ENCODE measurements at regions not wholly inside any gene's neighbourhood (a gene's known extent, or its start where the extent isn't known, plus 50 kb on each side); places are given as distances from the start of the nearest gene placed in this dataset.
"Not testable (repeated sequence)": the region's sequence is repeated elsewhere in the genome, so short reads cannot be mapped to it uniquely, and the experiment has no call there.

DNA sequence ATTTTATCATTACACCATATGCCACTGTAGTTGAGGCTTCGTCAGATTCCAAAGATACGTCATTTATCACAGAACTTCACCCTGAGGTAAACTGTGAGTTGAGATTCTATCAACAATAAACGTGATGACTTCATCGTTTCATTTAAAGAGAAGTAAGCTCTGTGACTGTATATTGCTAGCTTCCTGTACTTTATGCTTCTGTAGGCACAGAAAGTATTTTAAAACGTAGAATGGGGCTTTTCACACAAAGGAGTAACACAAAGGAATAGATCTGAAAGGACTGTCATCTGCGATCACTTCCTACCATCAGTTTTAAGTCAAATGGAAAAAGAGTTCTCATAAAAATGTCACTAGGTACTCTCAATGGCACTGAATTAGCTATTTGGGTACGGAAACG, 234.4 kb upstream of the MCHR2 start:
- peaks cover 47% of the 10 kb centered on the region for H3K4me1 Mint-ChIP-seq (ENCODE audit: unreplicated experiment)
- no peaks in the 10 kb centered on the region for H3K27me3 Mint-ChIP-seq (ENCODE audit: unreplicated experiment)
- no peak for DNase-seq (ENCODE audit: extremely low spot score, unreplicated experiment)
- H3K4me3 Mint-ChIP-seq (ENCODE audit: unreplicated experiment): peak overlapping the region; percentile 71
- TF ChIP-seq, protein P1, sequence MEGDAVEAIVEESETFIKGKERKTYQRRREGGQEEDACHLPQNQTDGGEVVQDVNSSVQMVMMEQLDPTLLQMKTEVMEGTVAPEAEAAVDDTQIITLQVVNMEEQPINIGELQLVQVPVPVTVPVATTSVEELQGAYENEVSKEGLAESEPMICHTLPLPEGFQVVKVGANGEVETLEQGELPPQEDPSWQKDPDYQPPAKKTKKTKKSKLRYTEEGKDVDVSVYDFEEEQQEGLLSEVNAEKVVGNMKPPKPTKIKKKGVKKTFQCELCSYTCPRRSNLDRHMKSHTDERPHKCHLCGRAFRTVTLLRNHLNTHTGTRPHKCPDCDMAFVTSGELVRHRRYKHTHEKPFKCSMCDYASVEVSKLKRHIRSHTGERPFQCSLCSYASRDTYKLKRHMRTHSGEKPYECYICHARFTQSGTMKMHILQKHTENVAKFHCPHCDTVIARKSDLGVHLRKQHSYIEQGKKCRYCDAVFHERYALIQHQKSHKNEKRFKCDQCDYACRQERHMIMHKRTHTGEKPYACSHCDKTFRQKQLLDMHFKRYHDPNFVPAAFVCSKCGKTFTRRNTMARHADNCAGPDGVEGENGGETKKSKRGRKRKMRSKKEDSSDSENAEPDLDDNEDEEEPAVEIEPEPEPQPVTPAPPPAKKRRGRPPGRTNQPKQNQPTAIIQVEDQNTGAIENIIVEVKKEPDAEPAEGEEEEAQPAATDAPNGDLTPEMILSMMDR (IDR thresholded peaks at IDR 0.05): no peak
- no peaks in the 10 kb centered on the region for H3K9me3 Mint-ChIP-seq (ENCODE audit: unreplicated experiment)
- H3K27ac Mint-ChIP-seq (ENCODE audit: unreplicated experiment): peak overlapping the region; percentile 93
- H3K36me3 Mint-ChIP-seq (ENCODE audit: unreplicated experiment): no peaks in the 10 kb centered on the region

DNA sequence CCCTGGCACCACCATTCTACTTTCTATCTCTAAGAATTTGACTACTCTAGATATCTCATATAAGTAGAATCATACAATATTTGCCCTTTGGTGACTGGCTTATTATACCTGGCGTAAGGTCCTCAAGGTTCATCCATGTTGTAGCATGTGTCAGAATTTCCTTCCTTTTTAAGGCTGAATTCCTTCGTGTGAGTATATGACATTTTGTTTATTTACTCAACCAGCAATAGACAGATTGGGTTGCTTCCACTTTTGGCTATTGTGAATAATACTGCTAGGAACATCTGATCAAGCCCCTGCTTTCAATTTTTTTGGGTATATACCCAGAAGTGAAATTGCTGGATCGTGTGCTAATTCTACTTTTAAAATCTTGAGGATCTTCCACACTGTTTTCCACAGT, 232.8 kb upstream of the MCHR2 start:
- Mint-ChIP-seq H3K27ac (ENCODE audit: unreplicated experiment) (peak overlapping the region; percentile 10), H3K9me3 (ENCODE audit: unreplicated experiment) (no peaks in the 10 kb centered on the region), H3K4me3 (ENCODE audit: unreplicated experiment) (no peak overlapping the region), H3K36me3 (ENCODE audit: unreplicated experiment) (no peaks in the 10 kb centered on the region), H3K4me1 (ENCODE audit: unreplicated experiment) (peaks cover 47% of the 10 kb centered on the region), H3K27me3 (ENCODE audit: unreplicated experiment) (no peaks in the 10 kb centered on the region)
- TF ChIP-seq, protein P1 (IDR thresholded peaks at IDR 0.05): no peak
- no peak for DNase-seq (ENCODE audit: extremely low spot score, unreplicated experiment)

DNA sequence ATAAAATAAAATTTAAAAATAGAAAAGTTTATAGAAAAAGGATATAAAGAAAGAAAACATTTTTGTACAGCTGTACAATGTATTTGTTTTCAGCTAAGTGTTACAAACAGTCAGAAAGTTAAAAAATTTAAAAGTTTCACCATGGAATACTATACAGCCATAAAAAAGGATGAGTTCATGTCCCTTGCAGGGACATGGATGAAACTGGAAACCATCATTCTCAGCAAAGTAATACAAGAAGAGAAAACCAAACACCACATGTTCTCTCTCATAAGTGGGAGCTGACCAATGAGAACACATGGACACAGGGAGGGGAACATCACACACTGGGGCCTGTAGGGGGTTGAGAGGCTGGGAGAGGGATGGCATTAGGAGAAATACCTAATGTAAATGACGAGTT, 229.9 kb upstream of the MCHR2 start:
- not testable (repeated sequence) for H3K4me3 Mint-ChIP-seq (ENCODE audit: unreplicated experiment); H3K9me3 Mint-ChIP-seq (ENCODE audit: unreplicated experiment); DNase-seq (ENCODE audit: extremely low spot score, unreplicated experiment); H3K27ac Mint-ChIP-seq (ENCODE audit: unreplicated experiment); H3K36me3 Mint-ChIP-seq (ENCODE audit: unreplicated experiment); H3K27me3 Mint-ChIP-seq (ENCODE audit: unreplicated experiment)
- H3K4me1 Mint-ChIP-seq (ENCODE audit: unreplicated experiment): peaks cover 45% of the 10 kb centered on the region

DNA sequence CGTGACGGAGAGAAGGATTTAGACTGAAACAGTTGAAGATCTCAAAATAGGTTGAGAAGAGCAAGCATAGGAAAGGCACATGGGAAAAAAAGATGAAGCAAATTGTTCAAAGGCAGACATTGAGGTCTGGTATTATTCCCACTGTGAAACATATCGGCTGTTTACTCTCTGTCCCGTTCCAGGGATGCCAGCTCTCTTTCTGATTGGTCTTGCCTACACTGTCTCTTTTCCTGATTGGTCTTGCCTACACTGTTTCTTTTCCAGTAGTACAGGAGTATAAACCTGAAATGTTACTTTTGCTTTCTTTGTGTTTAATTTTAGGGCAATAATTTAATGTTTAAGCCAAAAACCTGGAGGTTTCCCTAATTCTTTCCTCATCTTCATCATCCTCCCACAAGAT, 226.5 kb upstream of the MCHR2 start:
- Mint-ChIP-seq H3K27me3 (ENCODE audit: unreplicated experiment) (no peaks in the 10 kb centered on the region), H3K9me3 (ENCODE audit: unreplicated experiment) (no peaks in the 10 kb centered on the region), H3K27ac (ENCODE audit: unreplicated experiment) (peak overlapping the region; percentile 13), H3K4me1 (ENCODE audit: unreplicated experiment) (peaks cover 47% of the 10 kb centered on the region), H3K36me3 (ENCODE audit: unreplicated experiment) (no peaks in the 10 kb centered on the region), H3K4me3 (ENCODE audit: unreplicated experiment) (no peak overlapping the region)
- TF ChIP-seq, protein P1 (IDR thresholded peaks at IDR 0.05): no peak
- DNase-seq (ENCODE audit: extremely low spot score, unreplicated experiment): no peak

DNA sequence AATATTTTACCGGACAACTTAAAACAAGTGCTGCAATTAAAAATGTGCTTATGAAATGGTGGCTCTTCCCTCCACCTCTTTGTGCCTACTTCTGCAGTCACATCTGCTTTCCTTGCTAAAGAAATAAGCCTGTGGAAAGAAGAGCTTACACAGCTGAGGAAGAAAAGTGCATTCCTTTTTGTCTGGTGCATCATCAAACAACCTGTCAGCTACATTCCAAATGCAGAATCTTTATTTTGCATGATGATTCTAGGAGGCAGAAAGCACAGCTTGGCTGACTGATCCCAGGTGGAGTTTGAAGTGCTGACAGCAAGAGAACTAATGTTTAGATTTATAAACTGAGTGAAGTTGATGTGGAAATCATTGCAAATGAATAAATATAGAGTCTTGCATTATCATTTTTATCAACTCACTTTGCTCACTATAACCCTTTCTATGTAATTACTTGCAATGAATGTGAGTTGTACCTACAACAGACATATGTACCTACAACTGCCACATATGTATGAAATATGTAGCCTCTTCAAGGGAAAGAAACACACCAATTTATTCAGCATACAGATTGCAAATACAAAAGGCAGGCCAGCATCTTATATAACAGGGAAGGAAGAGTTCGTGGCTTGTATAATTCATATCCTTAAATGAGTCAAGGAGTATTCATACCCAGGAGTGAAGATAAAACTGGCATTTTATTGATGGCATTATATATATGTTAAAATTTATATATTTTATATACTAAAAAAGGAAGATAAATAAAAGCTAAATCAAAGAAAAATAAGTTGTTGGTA, 223.4 kb upstream of the MCHR2 start:
- no peaks in the 10 kb centered on the region for H3K27me3 Mint-ChIP-seq (ENCODE audit: unreplicated experiment)
- H3K27ac Mint-ChIP-seq (ENCODE audit: unreplicated experiment): no peak overlapping the region
- no peaks in the 10 kb centered on the region for H3K36me3 Mint-ChIP-seq (ENCODE audit: unreplicated experiment)

More for the DNA sequence above, 223.4 kb upstream of the MCHR2 start:
- H3K4me3 Mint-ChIP-seq (ENCODE audit: unreplicated experiment): no peak overlapping the region
- no peaks in the 10 kb centered on the region for H3K9me3 Mint-ChIP-seq (ENCODE audit: unreplicated experiment)
- TF ChIP-seq, protein P1 (IDR thresholded peaks at IDR 0.05): no peak
- DNase-seq (ENCODE audit: extremely low spot score, unreplicated experiment): no peak
- peaks cover 53% of the 10 kb centered on the region for H3K4me1 Mint-ChIP-seq (ENCODE audit: unreplicated experiment)

Measured in osteocyte (in vitro differentiated cells).